Neural progenitor cell (in vitro differentiated cells): ENCODE measurements at regions not wholly inside any gene's neighbourhood (a gene's known extent, or its start where the extent isn't known, plus 50 kb on each side); places are given as distances from the start of the nearest gene placed in this dataset.
"Not testable (repeated sequence)": the region's sequence is repeated elsewhere in the genome, so short reads cannot be mapped to it uniquely, and the experiment has no call there.

ENCODE experiments used
- DNase-seq: peaks from one replicate; pipeline ENCODE4 v3.0.0-alpha.2; 2016; ENCODE audit warnings: low spot score
- H2AFZ ChIP-seq: fragments of 200-600 bp; sonication (generic); replicated peaks from 2 replicates; pipeline ENCODE4 v1.6.1; 2016; ENCODE audit warnings: antibody characterized with exemption
- H3F3A ChIP-seq: fragments of 200-600 bp; sonication (generic); 2 replicates; pipeline ENCODE4 v1.6.1; 2016; ENCODE audit warnings: antibody characterized with exemption, low read depth
- H3K27ac ChIP-seq: fragments of 200-600 bp; sonication (generic); 2 replicates; pipeline ENCODE4 v1.5.1; 2016; ENCODE audit warnings: mild to moderate bottlenecking
- H3K27me3 ChIP-seq: fragments of 200-600 bp; sonication (generic); 2 replicates; pipeline ENCODE4 v1.6.1; 2016; ENCODE audit warnings: mild to moderate bottlenecking, moderate library complexity
- H3K36me3 ChIP-seq: fragments of 200-600 bp; sonication (generic); 2 replicates; pipeline ENCODE4 v1.5.1; 2016
- H3K4me1 ChIP-seq: fragments of 200-600 bp; sonication (generic); 2 replicates; pipeline ENCODE4 v1.6.1; 2016; ENCODE audit warnings: mixed run types
- H3K4me2 ChIP-seq: fragments of 200-600 bp; sonication (generic); 2 replicates; pipeline ENCODE4 v1.6.1; 2016
- H3K4me3 ChIP-seq: fragments of 200-600 bp; sonication (generic); 2 replicates; pipeline ENCODE4 v1.5.1; 2016
- H3K79me2 ChIP-seq: fragments of 200-600 bp; sonication (generic); 2 replicates; pipeline ENCODE4 v1.6.1; 2016; ENCODE audit warnings: low read depth
- H3K9ac ChIP-seq: fragments of 200-600 bp; sonication (generic); 2 replicates; pipeline ENCODE4 v1.6.1; 2016
- H3K9me3 ChIP-seq: fragments of 200-600 bp; sonication (generic); 2 replicates; pipeline ENCODE4 v1.5.1; 2016; ENCODE audit warnings: low read depth
- H4K20me1 ChIP-seq: fragments of 200-600 bp; sonication (generic); 2 replicates; pipeline ENCODE4 v1.6.1; 2016; ENCODE audit warnings: low read depth
- H3K27ac Mint-ChIP-seq: 3 replicates; pipeline ENCODE4 v1.8.0; 2021; ENCODE audit warnings: mixed read lengths
- H3K27me3 Mint-ChIP-seq: 2 replicates; pipeline ENCODE4 v1.8.0; 2022; ENCODE audit warnings: low read depth, mild to moderate bottlenecking, inconsistent platforms, moderate library complexity, mixed read lengths; ENCODE audit not compliant: insufficient read depth
- H3K36me3 Mint-ChIP-seq: 3 replicates; pipeline ENCODE4 v1.8.0; 2021; ENCODE audit warnings: mixed read lengths
- H3K4me1 Mint-ChIP-seq: 3 replicates; pipeline ENCODE4 v1.8.0; 2021; ENCODE audit warnings: mixed read lengths
- H3K4me3 Mint-ChIP-seq: 3 replicates; pipeline ENCODE4 v1.8.0; 2021; ENCODE audit warnings: mild to moderate bottlenecking, moderate library complexity, mixed read lengths
- H3K9me3 Mint-ChIP-seq: 3 replicates; pipeline ENCODE4 v1.8.0; 2020; ENCODE audit warnings: mixed read lengths
- CTCF ChIP-seq: fragments of 200-600 bp; sonication (generic); IDR thresholded peaks from 2 replicates; pipeline ENCODE4 v1.5.1; 2017; ENCODE audit warnings: antibody characterized with exemption, mild to moderate bottlenecking
- EZH2 ChIP-seq: fragments of 200-600 bp; sonication (generic); IDR thresholded peaks from 2 replicates; pipeline ENCODE4 v1.6.1; 2017; ENCODE audit warnings: antibody characterized with exemption, mild to moderate bottlenecking, moderate library complexity
- EZH2phosphoT487 ChIP-seq: fragments of 200-600 bp; sonication (generic); IDR thresholded peaks from 2 replicates; pipeline ENCODE4 v1.6.1; 2017; ENCODE audit warnings: antibody characterized with exemption

- no peaks in the 10 kb centered on the region for H3K9me3 ChIP-seq
- TF ChIP-seq EZH2 (no peak), EZH2phosphoT487 (no peak), CTCF (no peak)
- no peaks in the 10 kb centered on the region for H3K9me3 Mint-ChIP-seq
- no peaks in the 10 kb centered on the region for H3K4me1 ChIP-seq
- H3K4me1 Mint-ChIP-seq, result peaks cover 10% of the 10 kb centered on the region
- H3K27ac ChIP-seq, result no peak overlapping the region
- H3K4me3 Mint-ChIP-seq, result no peak overlapping the region
- no peak overlapping the region for H2AFZ ChIP-seq
- H4K20me1 ChIP-seq, result no peaks in the 10 kb centered on the region
- no peak for DNase-seq
- H3K27me3 Mint-ChIP-seq, result peaks cover 6% of the 10 kb centered on the region
- H3K9ac ChIP-seq, result no peak overlapping the region
- H3K4me2 ChIP-seq, result no peak overlapping the region
- no peaks in the 10 kb centered on the region for H3K36me3 ChIP-seq
- H3F3A ChIP-seq, result no peaks in the 10 kb centered on the region
- H3K79me2 ChIP-seq, result no peaks in the 10 kb centered on the region
- H3K27ac Mint-ChIP-seq, result no peak overlapping the region
- H3K27me3 ChIP-seq, result no peaks in the 10 kb centered on the region
- no peak overlapping the region for H3K4me3 ChIP-seq
- no peaks in the 10 kb centered on the region for H3K36me3 Mint-ChIP-seq
Observed at GRCh38 chr5:15284706-15285105, 215.3 kb upstream of the FBXL7 start.

- Histone ChIP-seq H3K4me1 (no peaks in the 10 kb centered on the region), H3K4me2 (no peak overlapping the region), H4K20me1 (no peaks in the 10 kb centered on the region), H3K27me3 (no peaks in the 10 kb centered on the region), H3K9ac (no peak overlapping the region), H3F3A (no peaks in the 10 kb centered on the region), H3K9me3 (no peaks in the 10 kb centered on the region), H3K36me3 (no peaks in the 10 kb centered on the region), H3K4me3 (no peak overlapping the region), H2AFZ (no peak overlapping the region), H3K79me2 (no peaks in the 10 kb centered on the region), H3K27ac (no peak overlapping the region)
- Mint-ChIP-seq H3K4me1 (peaks cover 10% of the 10 kb centered on the region), H3K27ac (no peak overlapping the region), H3K9me3 (no peaks in the 10 kb centered on the region), H3K36me3 (no peaks in the 10 kb centered on the region), H3K27me3 (peaks cover 3% of the 10 kb centered on the region), H3K4me3 (no peak overlapping the region)
- no peak for TF ChIP-seq EZH2phosphoT487
- TF ChIP-seq EZH2, result no peak
- TF ChIP-seq CTCF, result no peak
- no peak for DNase-seq
Observed at GRCh38 chr5:15283076-15283475, 216.9 kb upstream of the FBXL7 start.

- H3K79me2 ChIP-seq, result no peaks in the 10 kb centered on the region
- Mint-ChIP-seq H3K27ac (no peak overlapping the region), H3K36me3 (no peaks in the 10 kb centered on the region), H3K4me1 (peaks cover 10% of the 10 kb centered on the region), H3K4me3 (no peak overlapping the region), H3K27me3 (peaks cover 3% of the 10 kb centered on the region), H3K9me3 (no peaks in the 10 kb centered on the region)
- no peak overlapping the region for H3K27ac ChIP-seq
- no peaks in the 10 kb centered on the region for H4K20me1 ChIP-seq
- no peak for DNase-seq
- H3K4me1 ChIP-seq, result no peaks in the 10 kb centered on the region
- H3K36me3 ChIP-seq, result no peaks in the 10 kb centered on the region
- no peaks in the 10 kb centered on the region for H3F3A ChIP-seq
- no peak for TF ChIP-seq CTCF
- H2AFZ ChIP-seq, result no peak overlapping the region
- no peak overlapping the region for H3K4me3 ChIP-seq
- H3K9ac ChIP-seq, result no peak overlapping the region
- no peaks in the 10 kb centered on the region for H3K9me3 ChIP-seq
- no peaks in the 10 kb centered on the region for H3K27me3 ChIP-seq
- H3K4me2 ChIP-seq, result no peak overlapping the region
Observed at GRCh38 chr5:15282611-15283010, 217.4 kb upstream of the FBXL7 start.

- not testable (repeated sequence) for H3K4me3 Mint-ChIP-seq, H3K4me3 ChIP-seq, H3K4me1 ChIP-seq, H4K20me1 ChIP-seq, H3K36me3 ChIP-seq, H3K79me2 ChIP-seq, DNase-seq, H3K9ac ChIP-seq, H3K27me3 Mint-ChIP-seq, H3K4me1 Mint-ChIP-seq, H3K27me3 ChIP-seq, H3K9me3 ChIP-seq, H3K9me3 Mint-ChIP-seq, H3K27ac ChIP-seq, H3K27ac Mint-ChIP-seq, H3F3A ChIP-seq, H3K36me3 Mint-ChIP-seq, H3K4me2 ChIP-seq
- H2AFZ ChIP-seq, result peak overlapping the region; percentile 87
Observed at GRCh38 chr5:15271596-15271995, 228.4 kb upstream of the FBXL7 start.
